HG03457 (cell line): ENCODE measurements at regions not wholly inside any gene's neighbourhood (a gene's known extent, or its start where the extent isn't known, plus 50 kb on each side); places are given as distances from the start of the nearest gene placed in this dataset.

ENCODE experiments used
- ATAC-seq: cut with Tn5 transposase; IDR thresholded peaks from one replicate; pipeline ENCODE4 v1.9.1; 2021; ENCODE audit warnings: moderate number of reproducible peaks; ENCODE audit not compliant: unreplicated experiment

GRCh38 chr7:35355199-35355598, 101.3 kb upstream of the TBX20 start:
- ATAC-seq = no peak

- no peak for ATAC-seq
Observed at GRCh38 chr7:35353481-35353880, 99.6 kb upstream of the TBX20 start.

GRCh38 chr7:35351466-35351865, 97.6 kb upstream of the TBX20 start:
- no peak for ATAC-seq

GRCh38 chr7:35348611-35349400, 94.9 kb upstream of the TBX20 start:
- ATAC-seq = no peak

GRCh38 chr7:35342786-35343185, 88.9 kb upstream of the TBX20 start:
- no peak for ATAC-seq

GRCh38 chr7:35339811-35340210, 85.9 kb upstream of the TBX20 start:
- ATAC-seq = no peak

- ATAC-seq = no peak
Observed at GRCh38 chr7:35336444-35336843, 82.5 kb upstream of the TBX20 start.

GRCh38 chr7:35334506-35334905, 80.6 kb upstream of the TBX20 start:
- ATAC-seq = no peak

GRCh38 chr7:35333265-35333664, 79.4 kb upstream of the TBX20 start:
- no peak for ATAC-seq

GRCh38 chr7:35331730-35332678, 78.1 kb upstream of the TBX20 start:
- no peak for ATAC-seq

- no peak for ATAC-seq
Observed at GRCh38 chr7:35329026-35329425, 75.1 kb upstream of the TBX20 start.

GRCh38 chr7:35319606-35320005, 65.7 kb upstream of the TBX20 start:
- no peak for ATAC-seq

GRCh38 chr7:35316549-35316948, 62.6 kb upstream of the TBX20 start:
- no peak for ATAC-seq

- no peak for ATAC-seq
Observed at GRCh38 chr7:35315517-35315916, 61.6 kb upstream of the TBX20 start.

- ATAC-seq = no peak
Observed at GRCh38 chr7:35314354-35314753, 60.5 kb upstream of the TBX20 start.

- ATAC-seq = no peak
Observed at GRCh38 chr7:35313575-35313974, 59.7 kb upstream of the TBX20 start.
